SK-N-SH (cell line): ENCODE measurements at regions not wholly inside any gene's neighbourhood (a gene's known extent, or its start where the extent isn't known, plus 50 kb on each side); places are given as distances from the start of the nearest gene placed in this dataset.
A peak's percentile ranks its signal among the peaks of the same experiment; 100 is the strongest.

ENCODE experiments used
- CTCF ChIA-PET: fragments of 300-600, 350-600 bp; formaldehyde crosslinking; extraction: SDS; loops from one replicate; lab custom pipeline; 2021; lab: Yijun Ruan, JAX
- POLR2A ChIA-PET: fragments of 350-600 bp; sonication (Branson Sonifier 250); formaldehyde crosslinking; extraction: SDS; loops from one replicate; lab custom pipeline; 2020; ENCODE audit warnings: antibody characterized with exemption, inconsistent platforms; lab: Yijun Ruan, JAX
- DNase-seq: peaks from one replicate; pipeline ENCODE4 v3.0.0; 2012
- H2AFZ ChIP-seq: fragments of 200-600 bp; sonication (generic); 2 replicates; pipeline ENCODE4 v1.8.1; 2016; ENCODE audit warnings: antibody characterized with exemption, mild to moderate bottlenecking, low read depth
- H3F3A ChIP-seq: fragments of 200-600 bp; sonication (generic); replicated peaks from 2 replicates; pipeline ENCODE3; 2016; ENCODE audit warnings: antibody characterized with exemption, mild to moderate bottlenecking; ENCODE audit not compliant: insufficient read depth
- H3K27ac ChIP-seq, 2 experiments: fragments of 200-500 bp in 1 of 2; fragments of 200-600 bp in 1 of 2; sonication (Bioruptor generic) in 1 of 2; sonication (generic), shearing (Covaris generic) in 1 of 2; 2 replicates each; pipeline versions ENCODE4 v1.5.1 to v1.6.1; 2014 to 2016; ENCODE audit warnings: low read depth in 2 of 2, inconsistent platforms in 1 of 2, low read length in 1 of 2, mild to moderate bottlenecking in 1 of 2, mixed read lengths in 1 of 2
- H3K27me3 ChIP-seq: fragments of 200-600 bp; sonication (generic), shearing (Covaris generic); 2 replicates; pipeline ENCODE4 v1.6.1; 2016; ENCODE audit warnings: mixed run types; ENCODE audit not compliant: insufficient read depth
- H3K36me3 ChIP-seq, 2 experiments: fragments of 200-500 bp in 1 of 2; fragments of 200-600 bp in 1 of 2; sonication (Bioruptor generic) in 1 of 2; sonication (generic) in 1 of 2; replicated peaks in 1 of 2; 2 replicates each; pipeline versions ENCODE3 to v1.5.1; 2014 to 2016; ENCODE audit warnings: low read length in 1 of 2, mild to moderate bottlenecking in 1 of 2; ENCODE audit not compliant: insufficient read depth in 2 of 2, control insufficient read depth in 1 of 2
- H3K4me1 ChIP-seq, 2 experiments: fragments of 200-500 bp in 1 of 2; fragments of 200-600 bp in 1 of 2; sonication (Bioruptor generic) in 1 of 2; sonication (generic), shearing (Covaris generic) in 1 of 2; 2 replicates each; pipeline versions ENCODE4 v1.5.1 to v1.6.1; 2014 to 2016; ENCODE audit warnings: low read depth in 1 of 2, low read length in 1 of 2, mixed run types in 1 of 2; ENCODE audit not compliant: insufficient read depth in 2 of 2, control insufficient read depth in 1 of 2
- H3K4me2 ChIP-seq: fragments of 200-600 bp; sonication (generic), shearing (Covaris generic); 2 replicates; pipeline ENCODE4 v1.6.1; 2017; ENCODE audit warnings: mixed run types
- H3K4me3 ChIP-seq, 2 experiments: fragments of 200-500 bp in 1 of 2; fragments of 200-600 bp in 1 of 2; sonication (Bioruptor generic) in 1 of 2; sonication (generic), shearing (Covaris generic) in 1 of 2; 2 replicates each; pipeline versions ENCODE4 v1.5.1 to v1.8.1; 2014 to 2016; ENCODE audit warnings: low read depth in 2 of 2, inconsistent platforms in 1 of 2, low read length in 1 of 2, mild to moderate bottlenecking in 1 of 2, mixed read lengths in 1 of 2, moderate library complexity in 1 of 2
- H3K79me2 ChIP-seq: fragments of 200-600 bp; sonication (generic); 2 replicates; pipeline ENCODE4 v1.8.1; 2017; ENCODE audit warnings: mild to moderate bottlenecking; ENCODE audit not compliant: insufficient read depth
- H3K9ac ChIP-seq: fragments of 200-600 bp; sonication (generic); 2 replicates; pipeline ENCODE4 v1.6.1; 2017; ENCODE audit warnings: mixed run types
- H3K9me2 ChIP-seq: fragments of 200-600 bp; sonication (generic); 2 replicates; pipeline ENCODE4 v1.6.1; 2017; ENCODE audit warnings: mixed run types
- H3K9me3 ChIP-seq: fragments of 200-600 bp; sonication (generic); 2 replicates; pipeline ENCODE4 v1.6.1; 2017; ENCODE audit warnings: mixed run types, mild to moderate bottlenecking, moderate library complexity
- H4K20me1 ChIP-seq: fragments of 200-600 bp; sonication (generic); 2 replicates; pipeline ENCODE4 v1.6.1; 2017; ENCODE audit warnings: mild to moderate bottlenecking, mixed run types; ENCODE audit not compliant: insufficient read depth
- ELF1 ChIP-seq: IDR thresholded peaks from 2 replicates; pipeline ENCODE4 v1.4.0; 2012
- EP300 ChIP-seq, 2 experiments: IDR thresholded peaks; 2 replicates each; pipeline versions ENCODE4 v1.4.0 to v1.6.1; 2012; ENCODE audit warnings: borderline replicate concordance in 1 of 2, low read depth in 1 of 2, low read length in 1 of 2
- FOSL2 ChIP-seq: IDR thresholded peaks from 2 replicates; pipeline ENCODE4 v1.4.0; 2012; ENCODE audit warnings: low read depth, mild to moderate bottlenecking, moderate library complexity, borderline replicate concordance
- FOXJ3 ChIP-seq: sonication (generic); formaldehyde crosslinking; IDR thresholded peaks from 2 replicates; pipeline ENCODE4 v1.5.1; 2020; ENCODE audit warnings: mild to moderate bottlenecking, missing genetic modification reagents
- JUND ChIP-seq: IDR thresholded peaks from 2 replicates; pipeline ENCODE4 v1.4.0; 2012
- MAX ChIP-seq: IDR thresholded peaks from 2 replicates; pipeline ENCODE4 v1.4.0; 2012; ENCODE audit warnings: low read depth
- MXI1 ChIP-seq: IDR thresholded peaks from 2 replicates; pipeline ENCODE4 v1.6.1; 2012; ENCODE audit warnings: mild to moderate bottlenecking, low read depth, low read length, improper control_type of control experiment
- NFIC ChIP-seq: IDR thresholded peaks from 2 replicates; pipeline ENCODE4 v1.4.0; 2012; ENCODE audit warnings: borderline replicate concordance
- TCF12 ChIP-seq: IDR thresholded peaks from 2 replicates; pipeline ENCODE4 v1.4.0; 2012
- whole genome bisulfite sequencing: methylation state at CpG from one replicate; pipeline ENCODE4 v1.1.6; 2017; ENCODE audit warnings: low lambda C conversion rate; 5-methylcytosine and 5-hydroxymethylcytosine counted together
- TF ChIP-seq, protein P1 (sequence below): fragments of 200-600 bp; sonication (generic); IDR thresholded peaks from 2 replicates; pipeline ENCODE4 v1.6.1; 2017; ENCODE audit warnings: antibody characterized with exemption, mild to moderate bottlenecking, moderate library complexity
- TF ChIP-seq, protein P2 (sequence below): IDR thresholded peaks from 2 replicates; pipeline ENCODE4; 2012
- TF ChIP-seq, protein P3 (sequence below): IDR thresholded peaks from 2 replicates; pipeline ENCODE4 v1.4.0; 2012; ENCODE audit warnings: low read depth, borderline replicate concordance

GRCh38 chr6:4318321-4318720 lies 182.9 kb upstream of the ECI2 start:
- Histone ChIP-seq H3K4me1 (peaks cover 4 to 36% of the 10 kb centered on the region in 2 experiments; a peak in 2 of 4 replicates), H3K79me2 (no peaks in the 10 kb centered on the region), H3K4me3 (no peak overlapping the region), H3K9ac (no peak overlapping the region), H3K27me3 (no peaks in the 10 kb centered on the region), H2AFZ (no peak overlapping the region), H3K4me2 (no peak overlapping the region), H3F3A (peaks cover 20% of the 10 kb centered on the region), H4K20me1 (no peaks in the 10 kb centered on the region), H3K36me3 (no peaks in the 10 kb centered on the region), H3K9me2 (no peaks in the 10 kb centered on the region), H3K27ac (no peak overlapping the region), H3K9me3 (no peaks in the 10 kb centered on the region)
- no peak for TF ChIP-seq NFIC
- TF ChIP-seq, protein P1, sequence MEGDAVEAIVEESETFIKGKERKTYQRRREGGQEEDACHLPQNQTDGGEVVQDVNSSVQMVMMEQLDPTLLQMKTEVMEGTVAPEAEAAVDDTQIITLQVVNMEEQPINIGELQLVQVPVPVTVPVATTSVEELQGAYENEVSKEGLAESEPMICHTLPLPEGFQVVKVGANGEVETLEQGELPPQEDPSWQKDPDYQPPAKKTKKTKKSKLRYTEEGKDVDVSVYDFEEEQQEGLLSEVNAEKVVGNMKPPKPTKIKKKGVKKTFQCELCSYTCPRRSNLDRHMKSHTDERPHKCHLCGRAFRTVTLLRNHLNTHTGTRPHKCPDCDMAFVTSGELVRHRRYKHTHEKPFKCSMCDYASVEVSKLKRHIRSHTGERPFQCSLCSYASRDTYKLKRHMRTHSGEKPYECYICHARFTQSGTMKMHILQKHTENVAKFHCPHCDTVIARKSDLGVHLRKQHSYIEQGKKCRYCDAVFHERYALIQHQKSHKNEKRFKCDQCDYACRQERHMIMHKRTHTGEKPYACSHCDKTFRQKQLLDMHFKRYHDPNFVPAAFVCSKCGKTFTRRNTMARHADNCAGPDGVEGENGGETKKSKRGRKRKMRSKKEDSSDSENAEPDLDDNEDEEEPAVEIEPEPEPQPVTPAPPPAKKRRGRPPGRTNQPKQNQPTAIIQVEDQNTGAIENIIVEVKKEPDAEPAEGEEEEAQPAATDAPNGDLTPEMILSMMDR = no peak
- DNase-seq = no peak
- ChIA-PET POLR2A (no interaction called here), CTCF (no interaction called here)
- WGBS = 67% methylated on average over 2 of the region's 2 CpGs

GRCh38 chr6:4316867-4317400 lies 181.6 kb upstream of the ECI2 start:
- no peaks in the 10 kb centered on the region for H4K20me1 ChIP-seq
- H3K36me3 ChIP-seq = no peaks in the 10 kb centered on the region
- no peaks in the 10 kb centered on the region for H3K79me2 ChIP-seq
- no peaks in the 10 kb centered on the region for H3K27me3 ChIP-seq
- H3K9ac ChIP-seq = no peak overlapping the region
- CTCF ChIA-PET = no interaction called here
- peaks cover 4 to 36% of the 10 kb centered on the region in 2 experiments; a peak in 2 of 4 replicates for H3K4me1 ChIP-seq
- peaks cover 20% of the 10 kb centered on the region for H3F3A ChIP-seq
- no peaks in the 10 kb centered on the region for H3K9me3 ChIP-seq
- POLR2A ChIA-PET = no interaction called here
- peak overlapping the region; percentile 76 for H2AFZ ChIP-seq
- TF ChIP-seq FOSL2 = 0 out of 2 replicates have a peak, but pooled peaks have one; percentile 17
- TF ChIP-seq, protein P2, sequence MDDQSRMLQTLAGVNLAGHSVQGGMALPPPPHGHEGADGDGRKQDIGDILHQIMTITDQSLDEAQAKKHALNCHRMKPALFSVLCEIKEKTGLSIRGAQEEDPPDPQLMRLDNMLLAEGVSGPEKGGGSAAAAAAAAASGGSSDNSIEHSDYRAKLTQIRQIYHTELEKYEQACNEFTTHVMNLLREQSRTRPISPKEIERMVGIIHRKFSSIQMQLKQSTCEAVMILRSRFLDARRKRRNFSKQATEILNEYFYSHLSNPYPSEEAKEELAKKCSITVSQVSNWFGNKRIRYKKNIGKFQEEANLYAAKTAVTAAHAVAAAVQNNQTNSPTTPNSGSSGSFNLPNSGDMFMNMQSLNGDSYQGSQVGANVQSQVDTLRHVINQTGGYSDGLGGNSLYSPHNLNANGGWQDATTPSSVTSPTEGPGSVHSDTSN = peak; percentile 83
- TF ChIP-seq MXI1 = no peak
- TF ChIP-seq ELF1 = no peak
- no peak for TF ChIP-seq FOXJ3 (CRISPR knock-in tag)
- TF ChIP-seq TCF12 = peak; percentile 44; the same call in 1 of the 2 replicates
- TF ChIP-seq, protein P3, sequence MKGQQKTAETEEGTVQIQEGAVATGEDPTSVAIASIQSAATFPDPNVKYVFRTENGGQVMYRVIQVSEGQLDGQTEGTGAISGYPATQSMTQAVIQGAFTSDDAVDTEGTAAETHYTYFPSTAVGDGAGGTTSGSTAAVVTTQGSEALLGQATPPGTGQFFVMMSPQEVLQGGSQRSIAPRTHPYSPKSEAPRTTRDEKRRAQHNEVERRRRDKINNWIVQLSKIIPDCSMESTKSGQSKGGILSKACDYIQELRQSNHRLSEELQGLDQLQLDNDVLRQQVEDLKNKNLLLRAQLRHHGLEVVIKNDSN = no peak
- TF ChIP-seq EP300 (IDR thresholded peaks at IDR 0.05; ENCODE audit: borderline replicate concordance in 1 of 2, low read depth in 1 of 2, low read length in 1 of 2) = peak in 1 of 2 experiments; percentile 16; a peak in 1 of 4 replicates
- TF ChIP-seq JUND = 0 out of 2 replicates have a peak, but pooled peaks have one; percentile 11
- peak; percentile 18; the same call in 1 of the 2 replicates for TF ChIP-seq NFIC
- TF ChIP-seq MAX = peak; percentile 21; the same call in 1 of the 2 replicates
- H3K4me2 ChIP-seq = no peak overlapping the region
- peak overlapping the region in 1 of 2 experiments; percentile 43; a peak in 2 of 4 replicates for H3K27ac ChIP-seq
- WGBS = 33% methylated on average over 9 of the region's 9 CpGs
- H3K4me3 ChIP-seq = no peak overlapping the region
- H3K9me2 ChIP-seq = no peaks in the 10 kb centered on the region
- no peak for DNase-seq
